ENCODE measurements at regions not wholly inside any gene's neighbourhood (a gene's known extent, or its start where the extent isn't known, plus 50 kb on each side); places are given as distances from the start of the nearest gene placed in this dataset.
"Not testable (repeated sequence)": the region's sequence is repeated elsewhere in the genome, so short reads cannot be mapped to it uniquely, and the experiment has no call there.

GRCh38 chr12:23084236-23084995 lies 459.4 kb downstream of the ETNK1 start:
- DNase-seq (ENCODE audit: low read depth): peak; percentile 98

GRCh38 chr12:23088594-23088993 lies 463.6 kb downstream of the ETNK1 start:
- DNase-seq (ENCODE audit: low read depth): no peak

- DNase-seq (ENCODE audit: low read depth): no peak
Observed at GRCh38 chr12:23093488-23093887, 468.5 kb downstream of the ETNK1 start.

GRCh38 chr12:23096321-23096720 lies 471.4 kb downstream of the ETNK1 start:
- DNase-seq (ENCODE audit: low read depth): no peak

GRCh38 chr12:23098110-23098509 lies 473.1 kb downstream of the ETNK1 start:
- no peak for DNase-seq (ENCODE audit: low read depth)

- no peak for DNase-seq (ENCODE audit: low read depth)
Observed at GRCh38 chr12:23098517-23098916, 473.5 kb downstream of the ETNK1 start.

GRCh38 chr12:23099104-23099503 lies 474.1 kb downstream of the ETNK1 start:
- DNase-seq (ENCODE audit: low read depth): no peak

GRCh38 chr12:23099604-23100003 lies 474.6 kb downstream of the ETNK1 start:
- DNase-seq (ENCODE audit: low read depth): no peak

- DNase-seq (ENCODE audit: low read depth): no peak
Observed at GRCh38 chr12:23108957-23109356, 484.0 kb downstream of the ETNK1 start.

GRCh38 chr12:23113781-23114180 lies 488.8 kb downstream of the ETNK1 start:
- DNase-seq (ENCODE audit: low read depth): no peak

- no peak for DNase-seq (ENCODE audit: low read depth)
Observed at GRCh38 chr12:23115984-23116383, 491.0 kb downstream of the ETNK1 start.

GRCh38 chr12:23126794-23127193 lies 501.8 kb downstream of the ETNK1 start:
- DNase-seq (ENCODE audit: low read depth): no peak

GRCh38 chr12:23127701-23128100 lies 502.7 kb downstream of the ETNK1 start:
- DNase-seq (ENCODE audit: low read depth): no peak

- DNase-seq (ENCODE audit: low read depth): no peak
Observed at GRCh38 chr12:23128462-23128861, 503.5 kb downstream of the ETNK1 start.

GRCh38 chr12:23132357-23132756 lies 507.4 kb downstream of the ETNK1 start:
- DNase-seq (ENCODE audit: low read depth): no peak

- DNase-seq (ENCODE audit: low read depth): no peak
Observed at GRCh38 chr12:23133471-23133870, 508.5 kb downstream of the ETNK1 start.

GRCh38 chr12:23139026-23139425 lies 514.1 kb downstream of the ETNK1 start:
- peak; percentile 15 for DNase-seq (ENCODE audit: low read depth)

- DNase-seq (ENCODE audit: low read depth): no peak
Observed at GRCh38 chr12:23140710-23141109, 515.7 kb downstream of the ETNK1 start.

GRCh38 chr12:23141335-23141734 lies 516.4 kb downstream of the ETNK1 start:
- DNase-seq (ENCODE audit: low read depth): no peak

GRCh38 chr12:23146070-23146469 lies 521.1 kb downstream of the ETNK1 start:
- DNase-seq (ENCODE audit: low read depth): not testable (repeated sequence)

GRCh38 chr12:23168459-23168858 lies 543.5 kb downstream of the ETNK1 start:
- DNase-seq (ENCODE audit: low read depth): no peak

- DNase-seq (ENCODE audit: low read depth): no peak
Observed at GRCh38 chr12:23169012-23169695, 544.2 kb downstream of the ETNK1 start.

- DNase-seq (ENCODE audit: low read depth): no peak
Observed at GRCh38 chr12:23169696-23170013, 544.7 kb downstream of the ETNK1 start.

GRCh38 chr12:23174917-23175316 lies 549.9 kb downstream of the ETNK1 start:
- DNase-seq (ENCODE audit: low read depth): no peak

Measured in HS-5 (cell line).